Activated naive CD8-positive, alpha-beta T cell treated with anti-CD3 and anti-CD28 coated beads, Interleukin-2, amount 10 ng/mL, durations not matched to agents 7 days and 5 days (primary cell): ENCODE measurements at regions not wholly inside any gene's neighbourhood (a gene's known extent, or its start where the extent isn't known, plus 50 kb on each side); places are given as distances from the start of the nearest gene placed in this dataset.
"Not testable (repeated sequence)": the region's sequence is repeated elsewhere in the genome, so short reads cannot be mapped to it uniquely, and the experiment has no call there.

Source experiments
- ATAC-seq: fragments of 150-1000 bp; cut with Tn5 transposase; one replicate; pipeline ENCODE4 v1.10.0; 2021; ENCODE audit warnings: low read depth, moderate library complexity
- POLR2A ChIA-PET: fragments of 350-600 bp; sonication (Branson Sonifier 250); formaldehyde crosslinking; loops from one replicate; lab custom pipeline; 2021; ENCODE audit warnings: antibody characterized with exemption; lab: Charles Lee
- DNase-seq: peaks from one replicate; pipeline ENCODE4 v3.0.0; 2021
- H3K27ac Mint-ChIP-seq: one replicate; pipeline ENCODE4 v1.8.0; 2022; ENCODE audit warnings: mild to moderate bottlenecking, mixed read lengths
- H3K27me3 Mint-ChIP-seq: one replicate; pipeline ENCODE4 v1.8.0; 2022; ENCODE audit warnings: mild to moderate bottlenecking, moderate library complexity, mixed read lengths
- H3K36me3 Mint-ChIP-seq: one replicate; pipeline ENCODE4 v1.8.0; 2021; ENCODE audit warnings: mild to moderate bottlenecking, mixed read lengths
- H3K4me1 Mint-ChIP-seq: one replicate; pipeline ENCODE4 v1.8.0; 2021; ENCODE audit warnings: mixed read lengths
- H3K4me3 Mint-ChIP-seq: one replicate; pipeline ENCODE4 v1.8.0; 2022; ENCODE audit warnings: mild to moderate bottlenecking, moderate library complexity, mixed read lengths
- H3K9me3 Mint-ChIP-seq: one replicate; pipeline ENCODE4 v1.8.0; 2021; ENCODE audit warnings: mixed read lengths

DNA sequence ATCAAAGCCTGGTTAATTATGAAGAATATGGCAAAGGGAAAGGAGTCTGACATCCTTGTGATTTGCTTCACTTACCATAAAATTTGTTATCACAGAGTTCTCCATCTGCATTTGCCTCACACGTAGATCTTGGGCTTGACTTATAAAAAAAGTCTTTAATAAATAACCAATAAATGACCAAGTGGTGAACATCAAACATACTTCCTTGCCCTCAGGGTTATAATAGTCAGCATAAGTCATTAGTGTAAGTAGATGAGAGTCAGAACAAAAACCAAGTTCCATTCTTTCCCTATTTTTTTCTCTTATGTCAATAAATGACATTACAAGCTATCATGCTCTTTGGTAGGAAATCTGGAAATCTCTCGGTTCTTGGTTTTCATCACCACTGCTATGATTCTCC is 635.4 kb upstream of the ATXN7L3B start:
- no peak for ATAC-seq
- H3K4me1 Mint-ChIP-seq: no peaks in the 10 kb centered on the region
- no peaks in the 10 kb centered on the region for H3K9me3 Mint-ChIP-seq
- no peak overlapping the region for H3K27ac Mint-ChIP-seq
- no peak overlapping the region for H3K4me3 Mint-ChIP-seq
- H3K36me3 Mint-ChIP-seq: no peaks in the 10 kb centered on the region
- H3K27me3 Mint-ChIP-seq: no peaks in the 10 kb centered on the region
- no peak for DNase-seq
- POLR2A ChIA-PET: no interaction called here

DNA sequence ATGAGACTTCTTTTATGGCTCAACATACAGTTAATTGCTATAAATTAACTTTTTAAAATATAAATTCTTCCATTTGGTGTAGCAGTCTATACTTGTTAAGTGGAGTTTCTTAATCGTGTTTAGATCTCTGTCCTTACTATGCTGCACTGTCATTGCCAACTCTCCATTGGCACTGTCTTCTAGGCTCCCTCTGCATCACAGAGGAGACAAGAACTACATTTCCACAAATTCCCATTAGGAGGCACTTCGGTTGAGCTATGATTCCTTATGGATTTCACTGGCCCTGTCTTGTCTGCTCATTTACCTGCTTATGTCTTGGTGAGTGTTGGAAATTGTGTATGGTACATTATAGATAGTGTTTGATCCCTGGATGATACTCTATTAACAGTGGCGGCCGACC is 630.9 kb upstream of the ATXN7L3B start:
- POLR2A ChIA-PET: no interaction called here
- ATAC-seq (no peak), DNase-seq (no peak)

DNA sequence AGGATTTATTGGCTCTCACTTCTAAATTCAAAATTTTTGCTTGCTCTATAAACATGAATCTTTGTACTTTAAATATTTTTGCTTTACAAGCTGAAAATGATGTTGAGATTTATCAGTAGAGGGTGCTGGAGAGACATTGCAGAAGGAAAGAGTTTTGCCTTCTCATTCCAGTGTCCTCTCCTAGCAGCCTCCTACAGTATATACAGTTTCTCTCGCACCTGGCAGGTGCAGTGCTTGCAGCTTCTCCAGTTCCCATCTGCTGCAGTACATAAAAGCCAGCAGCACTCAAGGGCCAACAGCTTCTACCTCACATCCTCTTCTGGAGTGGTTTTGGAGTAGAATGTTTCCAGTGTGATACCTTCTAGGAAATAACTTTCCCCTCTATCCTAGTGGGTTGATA is 601.8 kb upstream of the ATXN7L3B start:
- POLR2A ChIA-PET: no interaction called here
- Mint-ChIP-seq H3K4me3 (no peak overlapping the region), H3K27ac (no peak overlapping the region), H3K9me3 (no peaks in the 10 kb centered on the region), H3K4me1 (no peaks in the 10 kb centered on the region), H3K36me3 (no peaks in the 10 kb centered on the region), H3K27me3 (no peaks in the 10 kb centered on the region)
- DNase-seq: no peak
- no peak for ATAC-seq

More for the DNA sequence above, 630.9 kb upstream of the ATXN7L3B start:
- no peaks in the 10 kb centered on the region for H3K4me1 Mint-ChIP-seq
- no peaks in the 10 kb centered on the region for H3K9me3 Mint-ChIP-seq
- H3K27me3 Mint-ChIP-seq: no peaks in the 10 kb centered on the region
- no peak overlapping the region for H3K4me3 Mint-ChIP-seq
- H3K36me3 Mint-ChIP-seq: no peaks in the 10 kb centered on the region
- no peak overlapping the region for H3K27ac Mint-ChIP-seq

DNA sequence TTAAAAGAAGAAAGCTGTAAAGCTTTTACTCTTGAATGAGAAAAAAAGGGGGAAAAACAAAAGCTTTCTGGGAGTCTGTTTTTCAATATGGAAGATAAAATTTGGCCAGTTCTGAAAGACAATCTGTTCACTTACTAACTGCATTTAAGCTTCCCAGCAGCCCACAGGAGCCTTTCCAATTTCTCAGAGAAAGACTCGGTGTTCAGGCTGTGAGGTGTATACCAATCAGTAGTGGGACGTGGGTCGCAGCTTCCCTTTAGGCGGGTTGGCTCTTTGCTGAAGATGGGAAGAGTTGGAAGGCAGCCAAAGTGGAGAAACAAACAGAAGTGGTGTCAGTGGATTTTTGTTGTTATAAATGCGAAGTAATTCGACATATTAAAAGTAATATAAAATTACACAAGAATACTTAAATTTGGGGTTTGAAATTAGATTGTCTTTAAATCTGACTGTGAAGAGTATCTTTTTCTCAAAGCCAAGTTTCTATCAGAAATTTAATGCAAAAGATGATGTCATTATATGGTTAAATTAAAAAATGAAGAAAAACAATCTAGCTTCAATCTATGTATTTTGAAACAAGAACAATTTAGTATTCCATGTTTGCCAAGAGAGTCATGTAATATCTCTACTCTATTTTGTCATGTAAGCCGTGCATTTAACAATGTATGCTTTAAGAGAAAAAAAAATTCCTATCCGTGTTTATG is 590.2 kb upstream of the ATXN7L3B start:
- Mint-ChIP-seq H3K4me1 (no peaks in the 10 kb centered on the region), H3K36me3 (no peaks in the 10 kb centered on the region), H3K27me3 (no peaks in the 10 kb centered on the region), H3K4me3 (no peak overlapping the region), H3K27ac (no peak overlapping the region), H3K9me3 (peaks cover 1% of the 10 kb centered on the region)
- DNase-seq: no peak
- POLR2A ChIA-PET: no interaction called here
- ATAC-seq: no peak

DNA sequence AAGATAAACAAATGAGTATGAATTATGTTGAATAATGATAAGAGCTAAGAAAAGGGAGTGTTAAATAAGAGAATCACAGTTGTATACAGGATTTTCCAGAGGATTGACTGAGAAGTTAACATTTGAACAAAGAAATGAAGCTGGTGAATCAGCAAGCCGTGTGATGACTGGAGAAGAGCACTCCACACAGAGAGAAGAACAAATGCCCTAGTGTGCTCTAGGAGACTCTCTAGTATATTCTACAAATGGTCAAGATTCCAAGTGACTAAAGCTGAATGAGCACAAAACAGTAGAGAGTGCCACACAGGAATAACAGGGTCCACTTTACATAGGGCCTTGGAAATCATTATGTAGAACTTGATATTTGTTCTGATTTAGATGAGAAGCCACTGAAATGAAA is 587.1 kb upstream of the ATXN7L3B start:
- Mint-ChIP-seq H3K4me3 (no peak overlapping the region), H3K9me3 (peaks cover 1% of the 10 kb centered on the region), H3K27ac (no peak overlapping the region), H3K27me3 (no peaks in the 10 kb centered on the region), H3K4me1 (no peaks in the 10 kb centered on the region), H3K36me3 (no peaks in the 10 kb centered on the region)
- ATAC-seq (no peak), DNase-seq (no peak)
- POLR2A ChIA-PET: no interaction called here

DNA sequence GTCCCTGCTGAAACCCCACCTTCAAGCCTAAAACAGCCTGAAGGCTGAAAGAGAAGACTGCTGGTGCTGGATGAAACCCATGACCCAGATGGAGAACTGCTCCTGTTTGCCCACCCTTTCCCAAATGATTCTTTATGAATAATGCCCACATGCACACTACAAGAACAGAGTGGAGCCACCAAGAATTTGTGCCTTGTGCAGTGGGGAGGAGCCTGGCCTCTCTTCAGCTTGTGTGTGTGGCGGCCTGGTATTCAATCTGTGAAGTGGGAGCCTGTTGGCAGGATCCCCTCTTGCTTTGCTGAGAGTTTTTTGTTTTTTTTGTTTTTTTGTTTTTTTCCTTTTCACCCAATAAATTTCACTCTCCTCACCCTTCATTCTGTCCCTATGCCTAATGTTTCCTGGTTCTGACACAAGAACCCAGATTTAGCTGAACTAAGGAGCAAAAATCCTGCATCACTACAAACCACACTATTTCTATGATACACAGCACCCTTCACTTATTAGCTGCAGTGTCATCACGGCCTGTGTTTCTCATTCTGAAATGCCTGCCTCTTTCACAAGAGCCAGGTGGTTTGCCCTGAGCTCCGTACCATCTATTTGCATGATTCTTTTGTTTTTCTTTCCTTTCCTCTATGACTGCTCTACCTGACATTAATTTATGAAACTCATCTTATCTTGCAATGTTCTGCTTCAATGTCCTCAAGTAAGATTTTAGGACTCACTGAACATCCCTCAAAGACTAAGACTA is 585.5 kb upstream of the ATXN7L3B start:
- no peaks in the 10 kb centered on the region for H3K27me3 Mint-ChIP-seq
- no peaks in the 10 kb centered on the region for H3K4me1 Mint-ChIP-seq
- POLR2A ChIA-PET: no interaction called here
- no peaks in the 10 kb centered on the region for H3K36me3 Mint-ChIP-seq
- ATAC-seq (no peak), DNase-seq (no peak)
- peaks cover 1% of the 10 kb centered on the region for H3K9me3 Mint-ChIP-seq
- H3K27ac Mint-ChIP-seq: no peak overlapping the region
- H3K4me3 Mint-ChIP-seq: no peak overlapping the region

DNA sequence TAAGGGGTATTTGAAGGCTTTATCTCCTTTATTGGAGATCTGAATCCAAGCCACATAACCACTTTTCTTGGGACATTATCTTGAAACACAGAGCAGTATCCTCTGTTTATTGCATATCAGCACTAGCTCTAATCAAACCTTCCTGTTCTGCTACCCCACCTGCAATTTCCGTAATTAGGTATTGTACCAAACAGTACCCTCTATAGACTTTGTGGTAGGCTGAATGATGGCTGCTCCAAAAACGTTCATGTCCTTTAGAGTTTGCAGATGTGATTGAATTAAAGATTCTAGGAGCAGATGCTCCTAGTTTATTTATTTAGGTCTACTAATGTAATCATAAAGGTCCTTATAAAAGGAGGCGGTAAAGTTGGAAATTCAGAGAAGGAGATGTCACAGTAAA is 573.0 kb upstream of the ATXN7L3B start:
- no peaks in the 10 kb centered on the region for H3K9me3 Mint-ChIP-seq
- DNase-seq: no peak
- no peak overlapping the region for H3K27ac Mint-ChIP-seq
- ATAC-seq: no peak
- H3K27me3 Mint-ChIP-seq: no peaks in the 10 kb centered on the region
- H3K4me1 Mint-ChIP-seq: no peaks in the 10 kb centered on the region
- POLR2A ChIA-PET: no interaction called here
- H3K4me3 Mint-ChIP-seq: no peak overlapping the region
- no peaks in the 10 kb centered on the region for H3K36me3 Mint-ChIP-seq

DNA sequence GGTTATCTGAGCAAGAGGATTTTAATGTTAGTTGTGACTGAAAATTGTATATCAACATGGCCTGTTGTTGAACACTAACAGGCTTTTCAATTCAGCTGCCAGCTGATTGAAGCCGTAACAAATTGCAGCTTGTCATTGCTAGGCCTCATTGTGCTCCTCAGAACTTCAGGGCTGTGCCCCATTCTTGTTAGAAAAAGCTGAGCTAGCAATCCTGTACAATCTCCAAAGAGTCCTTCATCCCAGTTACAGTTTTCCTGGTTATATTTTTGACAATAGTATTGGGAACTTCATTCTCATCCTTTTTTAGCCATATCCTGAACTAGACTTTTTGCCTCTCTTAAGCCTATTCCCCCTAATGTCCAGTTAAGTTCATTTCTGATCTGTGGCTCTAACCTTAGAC is 564.1 kb upstream of the ATXN7L3B start:
- H3K36me3 Mint-ChIP-seq: no peaks in the 10 kb centered on the region
- no peaks in the 10 kb centered on the region for H3K27me3 Mint-ChIP-seq
- no peak for DNase-seq
- no peak overlapping the region for H3K4me3 Mint-ChIP-seq
- H3K27ac Mint-ChIP-seq: no peak overlapping the region
- ATAC-seq: no peak
- H3K9me3 Mint-ChIP-seq: peaks cover 3% of the 10 kb centered on the region
- POLR2A ChIA-PET: no interaction called here
- no peaks in the 10 kb centered on the region for H3K4me1 Mint-ChIP-seq

DNA sequence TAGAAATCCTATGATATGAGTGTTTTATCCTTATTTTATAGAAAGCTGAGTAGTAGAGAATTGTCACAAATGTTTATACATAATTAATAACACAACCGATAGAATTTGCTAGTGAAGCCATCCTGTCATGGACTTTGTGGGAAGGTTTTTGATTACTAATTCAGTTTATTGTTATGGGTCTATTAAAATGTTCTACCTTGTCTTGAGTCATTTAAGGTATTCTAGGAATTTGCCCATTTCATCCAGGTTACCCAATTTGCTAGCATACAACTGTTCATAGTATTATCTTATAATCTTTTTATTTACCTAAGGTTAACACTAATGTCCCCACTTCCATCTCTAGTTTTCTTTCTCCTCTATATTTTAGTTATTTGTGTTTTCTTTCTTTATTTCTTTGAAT is 553.1 kb upstream of the ATXN7L3B start:
- POLR2A ChIA-PET: no interaction called here
- no peak overlapping the region for H3K4me3 Mint-ChIP-seq
- H3K36me3 Mint-ChIP-seq: no peaks in the 10 kb centered on the region
- DNase-seq (no peak), ATAC-seq (no peak)
- no peaks in the 10 kb centered on the region for H3K4me1 Mint-ChIP-seq
- H3K9me3 Mint-ChIP-seq: peaks cover 2% of the 10 kb centered on the region
- no peak overlapping the region for H3K27ac Mint-ChIP-seq
- H3K27me3 Mint-ChIP-seq: no peaks in the 10 kb centered on the region

DNA sequence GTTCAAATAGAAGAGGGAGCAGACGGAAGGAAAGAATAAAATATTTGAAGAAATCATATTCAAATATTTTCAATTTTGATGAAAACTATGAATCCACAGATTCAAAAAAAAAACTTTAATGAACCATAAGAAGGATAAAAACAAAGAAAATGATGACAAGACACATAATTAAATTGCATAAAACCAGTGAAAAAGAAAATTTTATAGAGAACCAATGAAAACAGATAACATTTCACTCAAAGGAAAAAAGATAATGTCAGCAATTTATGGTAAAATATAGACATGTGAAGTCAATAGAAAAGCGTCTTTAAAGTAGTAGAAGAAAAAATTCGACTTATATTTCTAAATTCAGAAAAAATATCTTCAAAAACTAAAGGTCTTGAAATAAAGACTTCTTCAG is 546.5 kb upstream of the ATXN7L3B start:
- H3K4me1 Mint-ChIP-seq: no peaks in the 10 kb centered on the region
- H3K27ac Mint-ChIP-seq: no peak overlapping the region
- H3K36me3 Mint-ChIP-seq: no peaks in the 10 kb centered on the region
- POLR2A ChIA-PET: no interaction called here
- DNase-seq (no peak), ATAC-seq (no peak)
- H3K27me3 Mint-ChIP-seq: no peaks in the 10 kb centered on the region
- no peak overlapping the region for H3K4me3 Mint-ChIP-seq
- no peaks in the 10 kb centered on the region for H3K9me3 Mint-ChIP-seq

DNA sequence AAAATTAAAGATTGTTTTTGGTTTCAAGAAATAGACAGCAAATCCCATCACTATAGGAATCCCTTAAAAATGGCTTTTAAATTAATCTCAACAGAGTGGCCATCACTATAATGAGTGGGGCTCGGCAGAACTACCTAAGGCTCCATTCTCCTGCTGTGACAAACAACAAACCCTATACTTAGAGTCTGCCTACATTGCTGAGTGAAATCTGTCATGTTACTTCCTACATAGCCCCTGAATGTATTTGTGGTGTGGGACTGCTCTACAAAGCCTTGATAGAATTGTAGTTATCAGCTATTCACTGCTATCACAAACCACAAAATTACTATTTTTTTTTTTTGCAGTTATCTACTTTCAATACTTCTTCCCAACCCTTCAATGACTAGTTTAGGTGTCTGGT is 538.7 kb upstream of the ATXN7L3B start:
- POLR2A ChIA-PET: no interaction called here

DNA sequence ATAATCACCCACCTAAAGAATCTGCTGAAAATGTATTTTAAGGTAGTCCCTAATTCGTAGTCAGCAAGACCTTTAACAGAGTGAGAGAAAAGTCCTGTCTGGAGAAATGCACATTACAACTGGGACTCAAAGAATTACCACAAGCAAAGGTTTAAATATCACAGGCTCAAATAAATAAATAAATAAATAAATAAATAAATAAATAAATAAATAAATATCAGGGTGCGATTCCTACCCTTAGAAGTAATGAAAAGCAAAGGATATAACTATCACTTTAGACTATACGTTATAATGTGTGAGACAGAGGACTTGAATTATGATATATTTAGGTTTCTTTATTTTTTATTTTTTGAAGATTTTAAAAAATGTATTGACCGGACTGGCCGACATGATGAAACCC is 522.5 kb upstream of the ATXN7L3B start:
- POLR2A ChIA-PET: no interaction called here
- H3K4me3 Mint-ChIP-seq: no peak overlapping the region
- H3K36me3 Mint-ChIP-seq: no peaks in the 10 kb centered on the region
- H3K4me1 Mint-ChIP-seq: no peaks in the 10 kb centered on the region
- ATAC-seq (no peak), DNase-seq (no peak)
- H3K27me3 Mint-ChIP-seq: no peaks in the 10 kb centered on the region
- no peaks in the 10 kb centered on the region for H3K9me3 Mint-ChIP-seq
- no peak overlapping the region for H3K27ac Mint-ChIP-seq

More for the DNA sequence above, 538.7 kb upstream of the ATXN7L3B start:
- Mint-ChIP-seq H3K9me3 (no peaks in the 10 kb centered on the region), H3K4me3 (no peak overlapping the region), H3K4me1 (no peaks in the 10 kb centered on the region), H3K27me3 (no peaks in the 10 kb centered on the region), H3K27ac (no peak overlapping the region), H3K36me3 (no peaks in the 10 kb centered on the region)
- ATAC-seq (no peak), DNase-seq (no peak)

DNA sequence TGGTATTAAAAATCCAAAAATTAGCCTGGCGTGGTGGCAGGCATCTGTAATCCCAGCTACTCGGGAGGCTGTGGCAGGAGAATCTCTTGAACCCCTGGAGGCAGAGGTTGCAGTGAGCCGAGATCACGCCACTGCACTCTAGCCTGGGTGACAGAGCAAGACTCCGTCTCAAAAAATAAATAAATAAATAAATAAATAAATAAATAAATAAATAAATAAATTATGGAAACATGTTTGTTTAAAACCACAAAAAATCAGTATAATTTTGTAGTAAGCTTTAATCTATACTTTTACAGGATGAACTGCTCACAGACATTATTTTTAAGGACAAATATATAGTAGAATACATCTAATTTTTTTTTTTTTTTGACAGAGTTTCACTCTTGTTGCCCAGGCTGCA is 521.3 kb upstream of the ATXN7L3B start:
- H3K9me3 Mint-ChIP-seq, H3K27ac Mint-ChIP-seq, H3K27me3 Mint-ChIP-seq, H3K4me1 Mint-ChIP-seq, H3K4me3 Mint-ChIP-seq, POLR2A ChIA-PET, ATAC-seq, DNase-seq, H3K36me3 Mint-ChIP-seq: not testable (repeated sequence)

DNA sequence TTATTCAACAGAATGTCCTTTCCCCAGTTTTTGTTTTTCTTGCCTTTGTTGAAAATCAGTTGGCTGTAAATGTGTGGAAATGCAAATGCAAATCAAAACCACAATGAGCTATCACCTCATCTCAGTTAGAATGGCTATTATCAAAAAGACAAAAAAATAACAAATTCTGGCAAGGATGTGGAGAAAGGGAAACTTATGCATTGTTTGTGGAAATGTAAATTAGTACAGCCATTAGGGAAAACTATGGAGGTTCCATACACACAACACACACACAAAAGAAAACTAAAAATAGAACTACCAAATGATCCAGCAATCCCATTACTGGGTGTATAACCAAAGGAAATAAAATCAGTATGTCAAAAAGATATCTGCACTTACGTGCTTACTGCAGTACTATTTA is 518.8 kb upstream of the ATXN7L3B start:
- H3K27ac Mint-ChIP-seq: no peak overlapping the region
- ATAC-seq (no peak), DNase-seq (no peak)
- POLR2A ChIA-PET: no interaction called here
- no peaks in the 10 kb centered on the region for H3K36me3 Mint-ChIP-seq
- H3K27me3 Mint-ChIP-seq: no peaks in the 10 kb centered on the region
- peaks cover 3% of the 10 kb centered on the region for H3K4me1 Mint-ChIP-seq
- H3K9me3 Mint-ChIP-seq: no peaks in the 10 kb centered on the region
- no peak overlapping the region for H3K4me3 Mint-ChIP-seq
